Smooth muscle cell (in vitro differentiated cells): ENCODE measurements at regions not wholly inside any gene's neighbourhood (a gene's known extent, or its start where the extent isn't known, plus 50 kb on each side); places are given as distances from the start of the nearest gene placed in this dataset.

Experiments
- DNase-seq: peaks from one replicate; lab custom pipeline; 2025; ENCODE audit not compliant: unreplicated experiment; lab: John Stamatoyannopoulos, UW
- H2AFZ ChIP-seq: fragments of 200-600 bp; sonication (generic); 2 replicates; pipeline ENCODE4 v1.6.0; 2016; ENCODE audit warnings: antibody characterized with exemption, low read depth, mild to moderate bottlenecking
- H3F3A ChIP-seq: fragments of 200-600 bp; sonication (generic); 2 replicates; pipeline ENCODE4 v1.6.0; 2017; ENCODE audit warnings: antibody characterized with exemption, low read depth
- H3K27ac ChIP-seq: fragments of 200-600 bp; sonication (generic); 2 replicates; pipeline ENCODE4 v1.5.1; 2016; ENCODE audit warnings: low read depth, mild to moderate bottlenecking
- H3K27me3 ChIP-seq: fragments of 200-600 bp; sonication (generic); 2 replicates; pipeline ENCODE4 v1.6.1; 2016; ENCODE audit warnings: low read depth, mild to moderate bottlenecking
- H3K36me3 ChIP-seq: fragments of 200-600 bp; sonication (generic); 2 replicates; pipeline ENCODE4 v1.5.1; 2016; ENCODE audit warnings: low read depth
- H3K4me1 ChIP-seq: fragments of 200-600 bp; sonication (generic); 2 replicates; pipeline ENCODE4 v1.5.1; 2016; ENCODE audit warnings: low read depth
- H3K4me2 ChIP-seq: fragments of 200-600 bp; sonication (generic); 2 replicates; pipeline ENCODE4 v1.6.0; 2016; ENCODE audit warnings: mild to moderate bottlenecking
- H3K4me3 ChIP-seq: fragments of 200-600 bp; sonication (generic); 2 replicates; pipeline ENCODE4 v1.5.1; 2016; ENCODE audit warnings: mild to moderate bottlenecking
- H3K79me2 ChIP-seq: fragments of 200-600 bp; sonication (generic); 2 replicates; pipeline ENCODE4 v1.6.0; 2016; ENCODE audit warnings: low read depth, mild to moderate bottlenecking
- H3K9ac ChIP-seq: fragments of 200-600 bp; sonication (generic); 2 replicates; pipeline ENCODE4 v1.6.0; 2016; ENCODE audit warnings: low read depth
- H3K9me3 ChIP-seq: fragments of 200-600 bp; sonication (generic); replicated peaks from 2 replicates; pipeline ENCODE4 v1.5.1; 2016; ENCODE audit warnings: low read depth
- H4K20me1 ChIP-seq: fragments of 200-600 bp; sonication (generic); 2 replicates; pipeline ENCODE4 v1.6.0; 2016; ENCODE audit warnings: low read depth
- WGBS: methylation state at CpG from one replicate; pipeline ENCODE4 v1.1.7; 2016; ENCODE audit warnings: low lambda C conversion rate; 5-methylcytosine and 5-hydroxymethylcytosine counted together
- TF ChIP-seq, protein P1 (sequence below): fragments of 200-600 bp; sonication (generic); IDR thresholded peaks from 2 replicates; pipeline ENCODE4 v1.5.1; 2017; ENCODE audit warnings: borderline replicate concordance, mild to moderate bottlenecking, antibody characterized with exemption; ENCODE audit not compliant: insufficient read depth, poor library complexity, severe bottlenecking

DNA sequence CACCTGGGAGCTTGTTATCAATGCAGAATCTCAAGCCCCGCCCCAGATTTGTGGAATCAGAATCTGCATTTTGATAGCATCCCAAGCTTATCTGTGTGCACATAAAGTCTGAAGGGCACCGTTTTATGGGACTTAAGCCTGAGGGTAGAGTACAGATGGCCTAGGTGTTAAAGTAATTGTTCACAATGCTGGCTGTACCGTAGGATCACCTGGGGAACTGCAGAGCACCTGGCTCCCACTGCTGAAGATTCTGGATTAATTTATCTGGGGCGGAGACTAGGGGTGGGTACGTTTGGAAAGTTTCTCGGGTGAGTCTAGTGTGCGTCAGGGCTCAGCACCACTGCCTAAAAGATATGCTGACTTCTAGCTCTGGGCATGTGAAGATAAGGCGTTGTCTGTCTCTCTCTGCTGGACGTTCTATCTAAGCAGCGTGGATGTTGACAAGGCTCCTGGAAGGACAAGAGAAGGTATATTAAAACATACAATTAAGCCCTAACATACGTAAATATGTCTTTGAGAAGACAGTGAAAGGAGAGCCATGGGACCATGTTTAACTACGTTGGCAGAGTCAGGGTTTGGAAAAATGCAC, 63.2 kb upstream of the RASGRP1 start:
- no peaks in the 10 kb centered on the region for H3K27me3 ChIP-seq
- no peaks in the 10 kb centered on the region for H3F3A ChIP-seq
- no peaks in the 10 kb centered on the region for H3K79me2 ChIP-seq
- no peaks in the 10 kb centered on the region for H3K9me3 ChIP-seq
- TF ChIP-seq, protein P1, sequence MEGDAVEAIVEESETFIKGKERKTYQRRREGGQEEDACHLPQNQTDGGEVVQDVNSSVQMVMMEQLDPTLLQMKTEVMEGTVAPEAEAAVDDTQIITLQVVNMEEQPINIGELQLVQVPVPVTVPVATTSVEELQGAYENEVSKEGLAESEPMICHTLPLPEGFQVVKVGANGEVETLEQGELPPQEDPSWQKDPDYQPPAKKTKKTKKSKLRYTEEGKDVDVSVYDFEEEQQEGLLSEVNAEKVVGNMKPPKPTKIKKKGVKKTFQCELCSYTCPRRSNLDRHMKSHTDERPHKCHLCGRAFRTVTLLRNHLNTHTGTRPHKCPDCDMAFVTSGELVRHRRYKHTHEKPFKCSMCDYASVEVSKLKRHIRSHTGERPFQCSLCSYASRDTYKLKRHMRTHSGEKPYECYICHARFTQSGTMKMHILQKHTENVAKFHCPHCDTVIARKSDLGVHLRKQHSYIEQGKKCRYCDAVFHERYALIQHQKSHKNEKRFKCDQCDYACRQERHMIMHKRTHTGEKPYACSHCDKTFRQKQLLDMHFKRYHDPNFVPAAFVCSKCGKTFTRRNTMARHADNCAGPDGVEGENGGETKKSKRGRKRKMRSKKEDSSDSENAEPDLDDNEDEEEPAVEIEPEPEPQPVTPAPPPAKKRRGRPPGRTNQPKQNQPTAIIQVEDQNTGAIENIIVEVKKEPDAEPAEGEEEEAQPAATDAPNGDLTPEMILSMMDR, result no peak
- no peaks in the 10 kb centered on the region for H4K20me1 ChIP-seq
- no peaks in the 10 kb centered on the region for H3K36me3 ChIP-seq
- H3K9ac ChIP-seq, result no peak overlapping the region
- H3K4me3 ChIP-seq, result no peak overlapping the region
- no peak overlapping the region for H3K27ac ChIP-seq
- H2AFZ ChIP-seq, result no peak overlapping the region
- DNase-seq, result no peak
- 71% methylated on average over 12 of the region's 12 CpGs for WGBS
- H3K4me1 ChIP-seq, result no peaks in the 10 kb centered on the region
- H3K4me2 ChIP-seq, result no peak overlapping the region

DNA sequence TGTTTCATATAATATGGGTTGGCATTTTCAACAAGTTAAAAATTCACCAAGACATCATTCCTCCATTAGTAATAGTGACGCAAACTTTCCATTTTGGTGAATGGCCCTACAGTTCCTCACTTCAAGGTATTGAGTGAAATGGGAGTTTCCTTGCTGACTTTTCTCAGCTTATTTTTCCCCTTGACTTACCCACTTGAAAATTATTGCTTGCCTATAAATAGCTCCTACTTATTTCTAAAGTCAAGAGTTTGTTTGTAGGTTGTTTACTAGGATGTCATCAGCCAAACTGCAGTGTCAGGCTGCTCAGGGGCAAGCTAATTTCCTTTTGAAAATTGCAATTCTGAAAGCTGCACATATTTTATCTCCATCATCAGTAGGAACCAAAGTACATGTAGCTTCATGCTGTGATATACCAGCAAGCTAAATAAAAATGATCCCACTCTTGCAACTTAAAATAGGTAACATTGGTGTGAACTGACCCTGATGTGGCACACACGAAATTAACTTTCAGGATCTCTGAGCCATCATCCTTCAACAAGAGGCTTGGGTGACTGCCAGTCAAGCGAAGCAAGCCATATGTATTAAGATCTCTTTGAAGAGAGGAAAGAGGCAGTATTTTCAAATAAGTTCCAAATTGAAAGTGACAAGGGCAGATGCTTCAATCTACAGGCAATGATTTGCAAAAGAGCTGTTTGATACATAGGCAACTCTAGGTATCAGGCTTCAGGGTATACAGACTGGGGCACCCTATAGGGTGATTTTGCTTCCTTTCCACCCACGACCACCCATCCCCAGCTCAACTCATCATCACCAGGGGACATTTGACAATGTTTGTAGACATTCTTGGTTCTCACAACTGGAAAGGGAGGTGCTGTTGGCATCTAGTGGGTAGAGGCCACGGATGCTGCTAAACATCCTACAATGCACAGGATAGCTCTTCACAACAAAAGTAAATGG, 66.8 kb upstream of the RASGRP1 start:
- H2AFZ ChIP-seq, result no peak overlapping the region
- H3K9ac ChIP-seq, result no peak overlapping the region
- H3K27me3 ChIP-seq, result no peaks in the 10 kb centered on the region
- 81% methylated on average over 5 of the region's 5 CpGs for WGBS
- no peaks in the 10 kb centered on the region for H3F3A ChIP-seq
- H4K20me1 ChIP-seq, result no peaks in the 10 kb centered on the region
- H3K79me2 ChIP-seq, result no peaks in the 10 kb centered on the region
- no peaks in the 10 kb centered on the region for H3K9me3 ChIP-seq
- DNase-seq, result no peak
- no peaks in the 10 kb centered on the region for H3K36me3 ChIP-seq
- TF ChIP-seq, protein P1, result no peak
- no peak overlapping the region for H3K4me3 ChIP-seq
- H3K4me2 ChIP-seq, result no peak overlapping the region
- H3K4me1 ChIP-seq, result no peaks in the 10 kb centered on the region
- H3K27ac ChIP-seq, result no peak overlapping the region

DNA sequence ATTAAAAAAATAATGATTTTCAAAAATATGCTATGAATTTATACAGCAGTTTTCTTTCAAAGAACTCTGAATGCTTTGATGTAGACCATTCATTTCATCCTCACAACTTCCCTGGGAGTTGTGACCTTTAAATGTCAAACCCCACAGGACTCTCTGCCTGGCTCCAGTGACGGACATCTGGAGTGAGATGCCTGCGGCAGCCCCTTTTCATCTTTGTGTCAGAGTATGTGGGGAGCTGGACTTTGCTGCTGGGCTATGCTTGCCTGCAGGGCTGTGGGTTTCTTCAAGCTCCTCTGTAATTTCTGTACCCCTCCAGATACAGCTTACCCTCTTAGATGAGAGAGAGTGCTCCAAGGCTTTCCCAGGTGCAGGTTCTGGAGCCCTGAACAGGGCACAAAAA, 70.6 kb upstream of the RASGRP1 start:
- Histone ChIP-seq H3K79me2 (no peaks in the 10 kb centered on the region), H3K9me3 (no peaks in the 10 kb centered on the region), H3K4me3 (no peak overlapping the region), H3K27me3 (no peaks in the 10 kb centered on the region), H3K4me2 (no peak overlapping the region), H4K20me1 (no peaks in the 10 kb centered on the region), H3K36me3 (no peaks in the 10 kb centered on the region), H3K27ac (no peak overlapping the region), H3K9ac (no peak overlapping the region), H2AFZ (no peak overlapping the region), H3F3A (no peaks in the 10 kb centered on the region), H3K4me1 (no peaks in the 10 kb centered on the region)
- WGBS, result 52% methylated on average over 2 of the region's 2 CpGs
- TF ChIP-seq, protein P1, result no peak
- no peak for DNase-seq
